Testis (tissue), 2 donors: ENCODE measurements at regions not wholly inside any gene's neighbourhood (a gene's known extent, or its start where the extent isn't known, plus 50 kb on each side); places are given as distances from the start of the nearest gene placed in this dataset.

Experiments
- CTCF ChIP-seq, 3 experiments: fragments of 450-650 bp in 2 of 3; fragments of 200-600 bp in 1 of 3; sonication (generic) in 1 of 3; IDR thresholded peaks; one replicate each; pipeline ENCODE4 v1.5.1; 2016 to 2019; ENCODE audit warnings: antibody characterized with exemption in 3 of 3, mild to moderate bottlenecking in 2 of 3, moderate library complexity in 1 of 3
- POLR2A ChIP-seq: fragments of 450-650 bp; IDR thresholded peaks from one replicate; pipeline ENCODE4 v1.6.1; 2017; ENCODE audit warnings: antibody characterized with exemption, mild to moderate bottlenecking, moderate library complexity

- TF ChIP-seq POLR2A (no peak), CTCF (IDR thresholded peaks at IDR 0.05) (no peak)
Measured at GRCh38 chr10:129244298-129244697, 222.7 kb upstream of the MGMT start.
